HepG2 (cell line): ENCODE measurements at regions not wholly inside any gene's neighbourhood (a gene's known extent, or its start where the extent isn't known, plus 50 kb on each side); places are given as distances from the start of the nearest gene placed in this dataset.

Experiments used
- ATAC-seq: fragments of 200-7000 bp; cut with Tn5 transposase; 3 replicates; pipeline ENCODE4 v1.9.1; 2020; ENCODE audit warnings: mild to moderate bottlenecking, moderate library complexity
- BruUV-seq: library from RNA; stranded (reverse); fragments of 400-500 nt; replicated peaks from 2 replicates; lab custom pipeline; 2021; lab: Mats Ljungman, UMichigan
- CTCF ChIA-PET: fragments of 300-600 bp; formaldehyde crosslinking; extraction: SDS; loops from one replicate; lab custom pipeline; 2021; ENCODE audit warnings: low total read pairs, inconsistent platforms, low intra/inter-chr PET ratio; lab: Yijun Ruan, JAX
- POLR2A ChIA-PET: fragments of 350-600 bp; sonication (Branson Sonifier 250); formaldehyde crosslinking; loops from one replicate; lab custom pipeline; 2020; ENCODE audit warnings: antibody characterized with exemption, inconsistent platforms; lab: Yijun Ruan, JAX
- DNase-seq: peaks from one replicate; pipeline ENCODE4 v3.0.0-alpha.2; 2015; ENCODE audit warnings: low spot score
- FAIRE-seq: peaks from 3 replicates; lab custom pipeline; 2011; peaks lifted over from hg19 to GRCh38; lab: Jason Lieb, UNC
- H2AFZ ChIP-seq: one replicate; pipeline ENCODE4 v1.6.1; 2011; ENCODE audit warnings: low read length, inconsistent platforms
- H3K27ac ChIP-seq: fragments of 300-600 bp; 3 replicates; pipeline ENCODE4 v1.8.0; 2011; ENCODE audit warnings: mixed run types, mild to moderate bottlenecking, mixed read lengths, low read length, inconsistent platforms; ENCODE audit not compliant: insufficient read depth; ENCODE audit errors: extremely low read length
- H3K27me3 ChIP-seq, 2 experiments: fragments of 200-600 bp in 1 of 2; 2 replicates in 1 of 2; 3 replicates in 1 of 2; pipeline versions ENCODE4 v1.6.0 to v1.8.0; 2011; ENCODE audit warnings: low read length in 2 of 2, mild to moderate bottlenecking in 2 of 2, moderate library complexity in 2 of 2, inconsistent platforms in 1 of 2; ENCODE audit not compliant: insufficient read depth in 2 of 2, control insufficient read depth in 1 of 2
- H3K36me3 ChIP-seq, 2 experiments: fragments of 200-600 bp in 1 of 2; replicated peaks in 1 of 2; 2 replicates in 1 of 2; 3 replicates in 1 of 2; pipeline versions ENCODE4 v1.5.1 to v1.8.0; 2011; ENCODE audit warnings: low read length in 2 of 2, inconsistent platforms in 1 of 2; ENCODE audit not compliant: insufficient read depth in 2 of 2, control insufficient read depth in 1 of 2
- H3K4me1 ChIP-seq: 2 replicates; pipeline ENCODE4 v1.5.1; 2012; ENCODE audit warnings: low read length, inconsistent platforms; ENCODE audit not compliant: insufficient read depth
- H3K4me2 ChIP-seq: 2 replicates; pipeline ENCODE4 v1.6.0; 2011; ENCODE audit warnings: low read depth, low read length, inconsistent platforms
- H3K4me3 ChIP-seq, 3 experiments: fragments of 200-600 bp in 1 of 3; sonication (generic), shearing (Covaris generic) in 1 of 3; replicated peaks in 1 of 3; 2 replicates each; pipeline ENCODE4 v1.5.1; 2011 to 2016; ENCODE audit warnings: low read length in 3 of 3, inconsistent platforms in 2 of 3, low read depth in 2 of 3, mild to moderate bottlenecking in 2 of 3, control low read depth in 1 of 3, mixed read lengths in 1 of 3; ENCODE audit not compliant: insufficient read depth in 1 of 3
- H3K79me2 ChIP-seq: one replicate; pipeline ENCODE4 v1.6.1; 2011; ENCODE audit warnings: low read length, inconsistent platforms; ENCODE audit not compliant: insufficient read depth
- H3K9ac ChIP-seq: 2 replicates; pipeline ENCODE4 v1.6.0; 2011; ENCODE audit warnings: mild to moderate bottlenecking, low read depth, low read length, inconsistent platforms; ENCODE audit not compliant: insufficient read depth
- H3K9me3 ChIP-seq: 2 replicates; pipeline ENCODE4 v1.5.1; 2012; ENCODE audit warnings: mild to moderate bottlenecking, low read length
- H4K20me1 ChIP-seq: 2 replicates; pipeline ENCODE4 v1.6.0; 2011; ENCODE audit warnings: inconsistent platforms, mild to moderate bottlenecking, low read length, moderate library complexity; ENCODE audit not compliant: insufficient read depth
- ATF3 ChIP-seq: sonication (generic); formaldehyde crosslinking; IDR thresholded peaks from 2 replicates; pipeline ENCODE4 v1.4.0; 2020; ENCODE audit warnings: missing genetic modification reagents
- CAMTA2 ChIP-seq: sonication (generic); formaldehyde crosslinking; IDR thresholded peaks from 2 replicates; pipeline ENCODE4 v1.4.0; 2020; ENCODE audit warnings: mild to moderate bottlenecking, missing genetic modification reagents, borderline replicate concordance
- CENPBD1 ChIP-seq: sonication (generic); formaldehyde crosslinking; IDR thresholded peaks from 2 replicates; pipeline ENCODE4 v1.8.0; 2022; ENCODE audit warnings: missing genetic modification reagents, low read depth, mild to moderate bottlenecking, borderline replicate concordance
- GABPB1 ChIP-seq: IDR thresholded peaks from 2 replicates; pipeline ENCODE4 v1.6.1; 2016; ENCODE audit warnings: mild to moderate bottlenecking, missing genetic modification reagents, moderate library complexity, missing compliant biosample characterization
- HES4 ChIP-seq: sonication (generic); formaldehyde crosslinking; IDR thresholded peaks from 2 replicates; pipeline ENCODE4 v1.9.0; 2021; ENCODE audit warnings: mild to moderate bottlenecking, missing genetic modification reagents, borderline replicate concordance
- HNRNPK ChIP-seq: fragments of 200-400 bp; formaldehyde crosslinking; IDR thresholded peaks from 2 replicates; pipeline ENCODE4 v1.6.1; 2018; ENCODE audit warnings: low read length, low read depth, moderate library complexity, mild to moderate bottlenecking; ENCODE audit not compliant: poor library complexity, severe bottlenecking
- KMT2A ChIP-seq: sonication (generic); formaldehyde crosslinking; IDR thresholded peaks from 2 replicates; pipeline ENCODE4 v1.4.0; 2020; ENCODE audit warnings: missing genetic modification reagents
- MAZ ChIP-seq, 2 experiments: sonication (generic) in 1 of 2; formaldehyde crosslinking in 1 of 2; IDR thresholded peaks; 2 replicates each; pipeline versions ENCODE4 v1.5.0 to v1.6.1; 2012 to 2020; ENCODE audit warnings: low read depth in 2 of 2, mild to moderate bottlenecking in 2 of 2, borderline replicate concordance in 1 of 2, improper control_type of control experiment in 1 of 2, low read length in 1 of 2, missing genetic modification reagents in 1 of 2, moderate library complexity in 1 of 2
- ZBTB14 ChIP-seq: sonication (generic); formaldehyde crosslinking; IDR thresholded peaks from 2 replicates; pipeline ENCODE4 v1.4.0; 2020; ENCODE audit warnings: missing genetic modification reagents
- ZBTB44 ChIP-seq: sonication (generic); formaldehyde crosslinking; IDR thresholded peaks from 2 replicates; pipeline ENCODE4 v1.4.0; 2020; ENCODE audit warnings: missing genetic modification reagents
- ZNF232 ChIP-seq: sonication (generic); formaldehyde crosslinking; IDR thresholded peaks from 2 replicates; pipeline ENCODE4 v1.4.0; 2020; ENCODE audit warnings: missing genetic modification reagents, borderline replicate concordance
- ZNF33B ChIP-seq: sonication (generic); formaldehyde crosslinking; IDR thresholded peaks from 2 replicates; pipeline ENCODE4 v1.5.1; 2020; ENCODE audit warnings: mild to moderate bottlenecking, missing genetic modification reagents
- ZNF451 ChIP-seq: sonication (generic); formaldehyde crosslinking; IDR thresholded peaks from 2 replicates; pipeline ENCODE4 v1.5.0; 2020; ENCODE audit warnings: mild to moderate bottlenecking, missing genetic modification reagents
- ZNF639 ChIP-seq: conservative IDR thresholded peaks from 2 replicates; pipeline ENCODE4 v1.6.1; 2018; ENCODE audit warnings: missing genetic modification reagents
- ZNF670 ChIP-seq: sonication (generic); formaldehyde crosslinking; IDR thresholded peaks from 2 replicates; pipeline ENCODE4 v1.8.0; 2022; ENCODE audit warnings: mild to moderate bottlenecking, missing genetic modification reagents, borderline replicate concordance
- ZNF749 ChIP-seq: sonication (generic); formaldehyde crosslinking; IDR thresholded peaks from 2 replicates; pipeline ENCODE4 v1.8.0; 2022; ENCODE audit warnings: mild to moderate bottlenecking, missing genetic modification reagents, moderate library complexity, borderline replicate concordance
- ZNF800 ChIP-seq: sonication (generic); formaldehyde crosslinking; IDR thresholded peaks from 2 replicates; pipeline ENCODE4 v1.4.0; 2020; ENCODE audit warnings: missing genetic modification reagents
- WGBS: methylation state at CpG from one replicate; pipeline ENCODE4 v1.1.6; 2017; ENCODE audit warnings: low lambda C conversion rate; 5-methylcytosine and 5-hydroxymethylcytosine counted together
- in situ Hi-C: cut with HindIII; loops from 2 replicates; pipeline ENCODE4 v1.10.0; 2017; ENCODE audit warnings: low pct_unique_long_range_greater_than_20kb; ENCODE audit not compliant: extremely low pct_ligation_motif_present
- intact Hi-C: fragments of 100-400 bp; cut with micrococcal nuclease; formaldehyde crosslinking; loops from one replicate; pipeline ENCODE4 v1.10.0; 2022; ENCODE audit not compliant: unreplicated experiment

- CTCF ChIA-PET = interaction anchor here (1.3 to 1.4 kb wide), 2 partner anchors 83 to 179 kb away, joined by 6 to 7 read pairs; no protein-coding TSS in a partner anchor
- TF ChIP-seq MAZ (IDR thresholded peaks at IDR 0.05; ENCODE audit: borderline replicate concordance, low read depth, low read length) (no peak), MAZ (CRISPR knock-in tag; IDR thresholded peaks at IDR 0.05; ENCODE audit: low read depth) (no peak), ZNF670 (no peak), CAMTA2 (CRISPR knock-in tag) (no peak), GABPB1 (no peak), ZBTB14 (CRISPR knock-in tag) (no peak), KMT2A (CRISPR knock-in tag) (no peak), HES4 (CRISPR knock-in tag) (no peak), ATF3 (CRISPR knock-in tag) (no peak), ZNF232 (CRISPR knock-in tag) (no peak), CENPBD1 (CRISPR knock-in tag) (no peak), ZNF639 (CRISPR knock-in tag) (no peak), ZNF33B (CRISPR knock-in tag) (no peak), HNRNPK (no peak), ZNF800 (CRISPR knock-in tag) (no peak), ZBTB44 (CRISPR knock-in tag) (no peak), ZNF749 (CRISPR knock-in tag) (no peak), ZNF451 (CRISPR knock-in tag) (no peak)
These were observed 97.1 kb upstream of the MVB12B start for GRCh38 chr9:126229501-126229900.

More at GRCh38 chr9:126229501-126229900, 97.1 kb upstream of the MVB12B start:
- Histone ChIP-seq H3K27ac (no peak overlapping the region), H3K4me3 (no peak overlapping the region), H3K9me3 (no peaks in the 10 kb centered on the region), H3K27me3 (peaks cover 1 to 76% of the 10 kb centered on the region in 2 experiments; a peak in 4 of 5 replicates), H3K9ac (no peak overlapping the region), H3K4me1 (no peaks in the 10 kb centered on the region), H3K4me2 (no peak overlapping the region), H3K36me3 (no peaks in the 10 kb centered on the region), H3K79me2 (no peaks in the 10 kb centered on the region), H2AFZ (no peak overlapping the region), H4K20me1 (no peaks in the 10 kb centered on the region)
- POLR2A ChIA-PET = no interaction called here
- DNase-seq (no peak), ATAC-seq (no peak), FAIRE-seq (no peak)
- 39% methylated on average over 3 of the region's 3 CpGs for WGBS
- in situ Hi-C loops = loop anchor here (5.0 to 10.0 kb wide), 2 partner anchors 175 to 822 kb away; no protein-coding TSS in a partner anchor
- no TSS peak for BruUV-seq
- intact Hi-C loops = loop anchor here (2.0 to 5.0 kb wide), 3 partner anchors 83 to 821 kb away; no protein-coding TSS in a partner anchor
